HUDEP-2 (cell line): ENCODE measurements at regions not wholly inside any gene's neighbourhood (a gene's known extent, or its start where the extent isn't known, plus 50 kb on each side); places are given as distances from the start of the nearest gene placed in this dataset.
A peak's percentile ranks its signal among the peaks of the same experiment; 100 is the strongest.

Experiments
- DNase-seq, 76 experiments: peaks; one replicate each; lab custom pipeline; 2025; ENCODE audit not compliant: unreplicated experiment in 76 of 76; lab: John Stamatoyannopoulos, UW

DNA sequence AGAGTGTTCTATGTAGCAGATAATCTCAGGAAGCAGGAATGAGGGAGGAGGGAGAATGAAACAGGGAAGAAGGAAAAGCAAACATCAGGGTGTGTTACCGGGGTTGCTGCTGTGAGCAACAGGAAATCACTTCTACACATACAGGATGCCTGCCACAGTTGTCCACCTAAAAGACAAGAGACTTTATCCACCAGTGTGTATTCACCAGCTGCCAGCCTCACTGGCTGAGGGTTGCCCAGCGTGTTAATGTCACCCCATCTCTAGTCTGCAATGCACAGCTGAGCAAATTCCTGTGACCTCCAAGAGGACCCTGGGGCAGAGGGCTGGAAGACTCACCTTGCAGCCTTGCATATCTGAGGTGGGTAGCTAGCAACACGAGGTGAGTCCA is 183.7 kb downstream of the GPAM start:
- DNase-seq, result no peak

DNA sequence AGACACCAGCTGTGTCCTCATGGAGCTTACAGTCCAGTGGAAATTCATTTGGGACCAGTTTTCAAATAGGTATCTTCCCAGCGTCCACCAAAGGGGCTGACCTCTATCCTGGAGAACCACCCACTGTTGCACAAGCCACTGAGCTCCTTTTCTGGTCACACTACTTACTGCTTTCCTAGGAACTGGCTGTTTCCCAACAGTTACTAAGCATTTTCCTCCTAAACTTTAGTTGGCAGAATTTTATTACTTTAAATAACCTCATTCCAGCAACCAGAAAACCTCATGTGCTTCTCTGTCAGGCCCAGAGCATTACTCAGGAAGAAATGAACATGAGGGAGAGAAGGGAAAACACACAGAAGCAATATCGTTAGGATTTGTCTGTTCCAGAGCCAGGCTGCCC is 183.1 kb downstream of the GPAM start:
- DNase-seq, result no peak

DNA sequence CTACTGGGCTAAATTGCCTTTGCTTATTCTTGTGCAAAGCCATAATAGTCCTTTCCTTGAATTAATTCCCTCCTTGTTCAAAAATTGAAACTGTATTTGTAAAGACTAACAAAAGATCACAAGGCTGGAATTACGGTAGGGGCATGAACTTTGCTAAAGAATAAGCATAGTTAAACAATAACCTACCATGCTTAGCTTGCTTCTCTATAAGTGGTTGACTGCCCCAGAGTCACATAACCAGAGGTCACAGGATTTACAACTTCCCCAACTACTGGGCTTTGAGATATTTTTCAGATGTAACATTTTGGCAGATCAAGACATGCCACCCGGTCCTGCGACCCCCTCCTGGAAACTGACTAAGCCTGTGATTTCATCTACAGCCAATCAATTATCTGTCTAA is 181.4 kb downstream of the GPAM start:
- no peak for DNase-seq

DNA sequence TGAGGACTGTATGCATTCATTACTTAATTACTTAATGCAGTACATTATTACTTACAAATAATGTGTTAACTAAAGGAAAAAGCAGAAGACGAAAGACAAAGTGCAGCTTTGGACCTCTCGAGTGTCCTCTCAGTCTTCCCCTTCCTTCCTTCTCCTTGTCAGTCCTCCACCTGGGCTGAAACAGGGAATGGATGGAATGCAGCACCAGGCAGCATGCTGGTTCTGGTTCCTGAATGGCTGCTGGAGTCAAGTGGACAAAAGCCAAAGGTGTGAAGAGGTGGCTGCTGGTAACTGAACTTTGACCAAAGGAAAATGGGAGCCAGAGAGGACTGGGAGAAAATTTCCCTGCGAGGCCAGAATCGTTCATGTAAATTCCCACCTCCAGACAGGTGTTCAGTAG is 179.5 kb downstream of the GPAM start:
- no peak for DNase-seq

DNA sequence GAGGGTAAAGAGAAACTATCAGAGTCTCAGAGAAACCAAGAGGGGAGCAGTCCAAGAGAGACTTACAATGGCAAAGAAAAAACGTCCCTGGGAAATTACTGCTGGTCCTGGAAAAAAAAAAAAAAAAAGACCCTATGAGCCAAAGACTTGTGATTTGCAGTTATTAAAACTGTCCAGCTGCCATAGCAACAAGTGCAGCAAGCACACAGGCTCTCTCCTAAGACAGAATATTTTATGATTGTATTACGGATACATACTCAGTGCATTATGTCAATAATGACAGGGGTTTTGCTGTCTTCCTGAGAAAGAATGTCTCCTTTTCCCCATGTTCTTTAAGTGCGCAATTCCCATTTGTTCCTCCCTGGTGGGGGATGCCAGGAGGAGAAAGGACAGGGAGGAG is 178.5 kb downstream of the GPAM start:
- DNase-seq, result no peak

DNA sequence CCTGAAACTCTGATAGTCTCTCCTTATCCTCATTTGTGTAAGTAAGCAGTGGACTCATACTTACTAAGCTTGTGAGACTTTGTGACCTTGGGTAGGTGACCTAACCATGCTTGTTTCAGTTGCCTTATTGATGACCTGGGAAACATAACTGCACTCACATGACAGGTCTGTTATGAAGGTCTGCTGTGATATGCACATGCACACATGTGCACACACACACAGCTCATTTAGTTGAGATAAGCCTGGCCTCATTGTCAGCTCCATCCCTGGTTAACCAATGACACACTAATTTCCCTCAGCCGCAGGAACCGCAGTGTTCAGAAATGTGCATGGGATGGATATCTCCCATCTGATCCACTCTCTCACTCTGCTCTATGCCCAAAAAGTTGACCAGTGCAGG is 177.2 kb downstream of the GPAM start:
- no peak for DNase-seq

DNA sequence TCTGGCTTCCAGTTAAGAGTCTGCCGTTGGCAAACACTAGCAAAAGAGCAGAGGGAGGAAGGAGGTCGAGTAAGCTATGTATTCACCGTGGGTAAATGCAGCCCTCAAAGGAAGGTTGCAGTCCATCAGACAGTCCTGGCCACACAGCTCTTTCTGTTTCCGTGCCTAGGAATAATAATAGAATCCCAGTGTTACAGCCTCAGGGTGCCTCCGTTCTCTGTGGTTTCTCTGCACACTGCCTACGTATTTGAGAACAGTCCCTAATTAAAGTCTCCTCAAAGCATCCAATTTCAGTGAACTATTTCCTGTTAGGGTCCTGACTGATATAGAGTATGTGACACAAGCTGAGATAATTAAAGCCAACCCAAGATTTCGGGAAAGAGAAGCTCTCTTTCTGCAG is 176.7 kb downstream of the GPAM start:
- DNase-seq, result no peak

DNA sequence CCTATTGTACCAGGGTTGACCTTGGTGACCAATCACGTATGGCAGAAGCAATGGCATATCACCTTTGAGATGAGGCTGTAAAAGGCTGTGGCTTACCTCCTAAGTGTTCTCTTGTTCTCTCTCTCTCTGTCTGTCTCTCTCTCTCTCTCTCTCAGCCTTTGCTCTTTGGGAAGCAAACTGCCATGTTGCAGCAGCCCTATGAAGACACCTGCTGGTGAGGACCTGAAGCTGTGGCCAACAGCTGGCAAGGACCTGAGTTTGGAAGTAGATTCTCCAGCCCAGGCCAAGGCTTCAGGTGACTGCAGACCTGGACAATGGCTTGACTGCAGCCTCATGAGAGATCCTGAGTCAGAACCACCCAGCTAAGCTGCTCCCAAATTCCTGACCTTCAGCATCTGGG is 161.4 kb downstream of the GPAM start:
- no peak for DNase-seq

DNA sequence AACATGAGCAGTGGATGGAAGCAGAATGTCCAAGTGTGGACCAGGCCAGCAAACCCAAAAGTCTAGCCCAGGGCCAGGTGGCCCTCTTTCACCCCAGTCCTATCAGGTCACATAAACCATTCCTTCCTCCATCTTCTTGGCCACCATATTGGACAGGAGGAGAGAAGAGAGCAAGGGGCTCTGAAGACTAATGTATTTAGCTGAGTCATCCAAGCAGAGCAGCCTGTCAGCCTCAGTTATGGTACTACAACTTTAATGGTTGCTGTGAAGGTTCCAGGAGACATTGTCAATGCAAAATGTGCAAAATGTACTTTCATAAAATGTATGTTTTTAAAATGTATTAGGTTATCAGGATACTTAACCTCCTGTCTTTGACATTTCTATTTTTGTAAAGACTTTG is 159.5 kb downstream of the GPAM start:
- no peak for DNase-seq

DNA sequence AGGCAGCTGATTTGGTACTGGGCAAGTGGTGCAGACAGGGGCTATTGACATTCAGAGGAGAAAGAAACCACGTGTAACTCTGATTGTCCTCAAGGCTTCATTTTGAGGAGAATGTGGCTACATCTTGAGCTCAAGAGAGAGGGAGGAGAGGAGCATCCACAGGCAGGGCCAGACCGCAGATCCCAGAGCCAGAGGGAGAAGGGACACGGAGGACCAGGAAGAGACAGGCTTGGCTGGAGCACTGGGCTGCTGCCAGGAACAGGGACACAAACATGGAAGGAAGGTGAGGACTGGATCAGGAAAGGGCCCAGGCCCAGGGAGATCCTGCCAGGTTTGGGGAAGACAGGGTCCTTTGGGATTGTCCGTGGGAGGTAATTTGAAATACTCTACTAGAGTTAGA is 158.3 kb downstream of the GPAM start:
- no peak for DNase-seq

DNA sequence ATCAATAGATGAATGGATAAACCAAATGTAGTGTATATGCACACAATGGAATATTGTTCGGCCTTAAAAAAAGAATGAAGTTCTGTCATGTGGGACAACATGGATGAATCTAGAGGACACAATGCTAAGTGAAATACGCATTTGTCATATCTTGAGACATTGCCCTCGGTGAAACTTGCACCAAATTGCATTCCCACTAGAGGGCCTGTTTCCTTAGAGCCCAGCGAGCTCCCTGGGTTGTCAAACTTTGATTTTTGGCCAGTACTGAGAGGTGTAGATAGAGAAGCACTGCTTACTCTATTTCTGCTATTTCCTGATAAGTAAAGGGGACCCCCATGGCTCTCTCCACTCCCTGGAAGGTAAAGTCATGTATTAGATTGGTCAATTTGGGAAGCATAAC is 157.1 kb downstream of the GPAM start:
- no peak for DNase-seq

DNA sequence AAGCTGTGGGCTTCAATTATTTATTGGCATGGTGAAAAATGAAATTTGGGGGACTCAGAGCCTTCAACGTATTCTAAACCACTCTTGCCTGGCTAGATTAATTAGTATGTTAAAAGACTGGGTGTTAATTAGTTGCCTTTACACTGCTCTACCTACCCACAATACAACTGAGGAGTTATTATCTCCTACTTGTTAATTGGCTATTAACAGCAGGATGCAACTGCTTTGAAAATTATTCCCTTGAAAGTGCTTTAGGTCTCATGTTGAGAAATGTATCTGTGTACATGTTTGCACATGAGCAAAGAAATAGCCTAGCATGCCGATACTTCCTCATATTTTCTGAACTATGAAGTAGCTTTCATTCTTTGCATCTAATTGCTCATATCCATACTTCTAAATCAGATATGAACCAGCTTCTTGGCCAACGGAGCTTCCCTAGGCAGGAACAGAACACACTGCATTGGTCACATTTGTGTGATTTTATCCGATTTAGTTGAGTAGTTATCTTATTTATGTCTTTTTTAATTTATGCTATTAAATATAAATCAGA is 155.8 kb downstream of the GPAM start:
- DNase-seq, result no peak

DNA sequence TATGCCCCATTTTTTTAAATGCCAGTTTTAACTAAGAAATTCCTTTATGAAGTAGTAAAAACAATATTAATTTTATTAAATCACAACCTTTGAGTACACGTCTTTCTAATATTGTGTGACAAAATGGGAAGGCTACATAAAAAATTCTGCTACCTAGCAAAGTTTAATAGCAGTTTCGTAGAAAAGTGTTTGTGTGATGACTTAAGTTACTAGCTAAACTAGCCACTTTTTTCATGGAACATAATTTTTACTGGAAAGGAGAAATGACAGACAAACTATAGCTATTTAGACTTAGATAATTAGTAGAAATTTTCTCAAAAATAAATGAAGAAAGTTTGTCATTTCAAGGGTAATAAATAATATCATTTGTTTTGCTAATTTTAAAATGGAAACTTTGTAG is 153.1 kb downstream of the GPAM start:
- no peak for DNase-seq

DNA sequence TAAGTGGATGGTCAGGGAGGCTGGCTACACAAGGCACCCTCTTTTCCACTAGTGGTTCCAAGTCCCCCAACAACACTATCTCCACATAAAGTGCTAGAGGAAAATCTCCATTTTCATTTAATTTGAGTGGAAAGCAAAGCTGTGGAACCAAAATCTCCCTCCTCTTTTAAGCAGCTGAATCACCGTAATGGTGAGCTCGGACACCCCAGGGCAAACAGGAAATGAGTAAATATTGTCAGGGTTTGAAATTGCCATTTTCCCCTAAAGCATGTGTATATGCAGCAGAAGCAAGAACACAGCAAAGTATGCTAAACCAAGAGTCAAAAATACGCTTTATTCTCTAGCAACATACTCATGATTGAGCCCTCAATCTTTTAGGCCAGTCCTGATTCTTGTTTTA is 143.7 kb downstream of the GPAM start:
- DNase-seq, result no peak

DNA sequence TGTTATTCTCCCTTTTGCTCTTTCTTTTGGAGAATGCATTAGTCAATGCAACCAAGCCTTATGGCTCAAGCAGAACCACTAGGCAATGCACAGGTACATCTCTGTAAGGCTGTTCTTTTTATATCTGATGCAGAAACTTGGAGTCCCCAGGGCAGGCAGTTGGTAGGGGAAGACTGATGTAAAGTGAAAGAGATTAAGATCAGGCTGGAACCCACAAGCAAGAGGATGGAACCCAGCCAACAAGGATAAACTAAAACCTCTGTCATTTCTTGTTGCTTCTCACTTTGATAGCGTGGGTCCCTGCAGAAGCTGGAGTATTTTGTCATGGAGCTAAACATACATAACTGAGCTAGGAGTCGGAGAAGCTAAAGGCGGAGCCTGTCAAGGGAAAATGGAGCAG is 142.9 kb downstream of the GPAM start:
- no peak for DNase-seq

DNA sequence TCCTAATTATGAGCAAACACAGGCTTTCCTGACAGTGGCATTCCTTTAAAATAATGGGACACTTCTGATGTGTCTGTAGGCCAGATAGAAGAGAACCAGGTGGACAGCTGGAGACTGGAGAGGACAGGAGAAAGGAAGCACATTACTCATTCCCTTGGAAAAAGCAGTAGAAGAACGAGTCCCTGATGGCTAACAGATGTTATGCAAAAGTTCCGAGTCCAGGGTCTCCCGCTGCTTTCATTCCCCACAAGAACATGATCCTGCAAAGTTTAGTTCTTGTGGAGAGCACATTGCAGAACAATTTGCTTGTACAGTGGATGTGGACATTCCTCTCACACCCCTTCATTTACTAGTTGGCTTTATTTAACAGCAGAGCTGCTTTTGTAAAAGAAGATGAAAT is 137.6 kb downstream of the GPAM start:
- no peak for DNase-seq

DNA sequence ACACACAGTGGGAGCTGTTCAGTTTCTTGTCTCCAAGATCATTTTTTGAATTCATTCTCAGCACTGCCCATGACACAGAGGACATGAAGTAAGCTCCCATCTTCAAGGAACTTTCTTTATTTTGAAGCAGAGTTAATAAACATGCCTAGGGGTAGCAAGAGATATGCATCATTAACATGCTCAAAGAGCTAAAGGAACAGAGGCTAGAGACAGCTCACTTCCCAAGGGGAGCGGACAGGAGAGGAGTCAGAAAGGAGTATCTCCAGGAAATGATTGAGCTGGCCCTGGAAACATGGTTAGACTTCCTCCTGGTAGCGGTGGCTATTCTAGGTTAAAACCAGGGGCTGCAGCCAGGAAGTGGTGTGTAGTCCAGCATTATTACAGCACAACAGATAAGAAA is 135.9 kb downstream of the GPAM start:
- DNase-seq, result no peak

DNA sequence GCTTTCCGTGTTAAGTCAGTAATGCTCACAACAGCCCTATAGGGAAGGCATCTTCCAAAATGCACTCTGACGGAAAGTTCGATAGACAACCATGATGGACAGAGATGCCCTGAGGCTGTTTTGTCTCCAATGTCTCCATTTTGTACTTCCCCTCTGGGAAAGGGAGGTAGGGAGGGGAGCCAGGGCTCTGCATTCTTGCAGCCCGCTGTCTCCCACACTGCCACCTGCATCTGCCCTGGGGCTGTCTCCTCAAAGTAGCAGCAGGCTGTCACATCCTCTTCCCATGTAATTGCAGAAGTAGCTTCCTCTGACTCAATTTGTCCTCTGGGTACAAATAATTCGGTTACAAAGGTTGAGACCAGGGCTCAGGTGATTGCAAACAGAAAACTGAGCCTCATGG is 131.4 kb downstream of the GPAM start:
- DNase-seq, result peak in 1 of 76 experiments; percentile 0

DNA sequence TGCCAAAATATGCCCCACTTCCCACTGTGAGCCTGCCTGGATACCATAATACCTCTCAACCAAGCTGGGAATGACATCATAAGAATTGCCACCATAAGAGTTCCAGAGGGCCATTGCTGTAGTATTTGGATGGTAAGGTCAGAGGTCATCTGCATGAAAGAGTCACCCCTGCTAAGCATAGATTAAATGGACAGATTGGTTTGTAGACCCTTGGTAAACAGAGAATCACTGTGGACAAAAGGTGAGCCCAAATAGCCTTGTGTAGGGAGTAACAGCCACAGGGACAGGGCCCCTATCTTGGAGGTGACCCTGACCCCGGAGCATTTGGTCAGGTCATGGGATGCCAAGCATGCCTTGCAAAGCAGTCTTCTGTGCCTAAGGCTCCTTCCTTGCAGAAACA is 129.7 kb downstream of the GPAM start:
- no peak for DNase-seq

DNA sequence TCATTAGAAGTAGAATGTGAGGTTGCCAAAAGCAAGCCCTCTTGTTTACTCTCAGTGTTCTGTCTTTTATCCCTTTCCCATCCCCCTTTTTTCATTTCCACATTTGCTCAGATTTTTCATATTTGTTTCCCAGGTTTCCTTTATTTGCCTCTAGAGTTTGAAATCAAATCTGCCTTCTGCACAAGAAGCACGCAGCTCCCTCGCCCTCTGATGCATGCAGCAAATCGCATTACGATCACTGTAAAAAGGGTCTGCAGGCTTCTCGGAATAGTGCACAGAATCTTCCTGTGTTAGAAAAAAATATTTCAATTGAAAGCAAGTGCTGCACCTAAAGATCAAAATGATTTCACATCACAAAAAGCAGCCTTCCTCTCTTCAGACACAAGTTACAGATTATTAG is 129.0 kb downstream of the GPAM start:
- no peak for DNase-seq

DNA sequence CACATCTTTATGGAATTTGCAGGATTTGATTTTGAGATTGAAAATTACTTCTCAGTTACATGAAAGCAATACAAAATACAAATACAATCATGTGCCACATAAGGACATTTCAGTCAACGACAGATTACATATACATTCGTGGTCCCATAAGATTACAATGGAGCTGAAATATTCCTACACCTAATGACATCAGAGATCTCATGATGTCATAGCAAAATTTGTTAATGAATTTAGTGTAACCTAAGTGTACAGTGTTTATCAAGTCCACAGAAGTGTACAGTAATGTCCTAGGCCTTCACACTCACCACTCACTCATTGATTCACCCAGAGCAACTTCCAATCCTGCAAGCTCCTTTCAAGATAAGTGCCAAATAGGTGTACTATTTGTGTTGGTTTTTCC is 126.5 kb downstream of the GPAM start:
- DNase-seq, result no peak

DNA sequence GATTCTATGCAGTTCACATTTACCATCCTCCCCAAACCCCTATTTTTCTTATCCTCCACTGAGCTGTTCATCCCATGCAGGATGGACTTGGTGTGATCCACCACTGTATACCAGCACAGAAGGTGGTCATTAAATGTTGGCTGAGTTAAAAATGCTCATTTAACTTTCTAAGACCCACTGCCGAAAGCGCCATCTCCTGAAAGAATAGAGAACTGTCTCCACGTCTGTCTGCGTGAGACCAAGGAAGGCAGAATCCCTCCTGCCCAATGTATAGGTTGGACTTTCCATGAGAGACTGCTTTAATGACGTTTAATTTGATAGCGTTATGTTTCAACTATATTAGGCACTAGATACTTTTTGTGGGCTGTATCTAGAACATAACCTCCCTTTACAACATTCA is 124.3 kb downstream of the GPAM start:
- DNase-seq, result no peak

DNA sequence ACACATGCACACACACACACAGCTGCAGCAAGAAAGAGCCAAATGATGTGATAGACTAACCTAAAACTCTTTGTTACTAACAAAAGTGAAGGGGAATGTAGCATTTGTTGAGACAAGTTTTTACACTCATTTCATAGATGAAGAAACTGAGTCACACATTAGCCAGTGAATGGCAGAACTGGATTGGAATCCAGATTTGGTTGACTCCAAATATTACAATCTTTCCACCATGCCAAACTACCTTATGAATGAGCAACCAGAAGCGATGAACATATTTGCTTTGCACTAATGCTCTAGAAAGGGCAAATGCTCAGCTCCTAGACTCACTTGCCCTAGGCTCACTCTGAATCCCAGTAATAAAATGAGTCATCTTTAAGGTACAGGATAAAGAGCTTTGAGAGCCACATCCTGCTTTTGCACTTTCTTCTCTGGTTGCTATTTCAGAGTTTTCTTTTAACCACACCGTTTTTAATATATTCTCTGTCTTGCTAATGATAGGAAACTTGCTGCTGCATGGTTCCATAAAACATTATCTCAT is 111.9 kb downstream of the GPAM start:
- DNase-seq, result no peak
